GM12878 (cell line): ENCODE measurements at regions not wholly inside any gene's neighbourhood (a gene's known extent, or its start where the extent isn't known, plus 50 kb on each side); places are given as distances from the start of the nearest gene placed in this dataset.

Experiments
- CHD4 ChIP-seq: fragments of 200-600 bp; sonication (generic); IDR thresholded peaks from 2 replicates; pipeline ENCODE4 v1.6.1; 2016; ENCODE audit warnings: mild to moderate bottlenecking
- EP300 ChIP-seq, 2 experiments: fragments of 150-350 bp in 1 of 2; IDR thresholded peaks; 2 replicates each; pipeline ENCODE4 v1.6.1; 2011 to 2012; ENCODE audit warnings: low read depth in 2 of 2, low read length in 2 of 2, borderline replicate concordance in 1 of 2, improper control_type of control experiment in 1 of 2, inconsistent platforms in 1 of 2; ENCODE audit not compliant: control insufficient read depth in 1 of 2
- ESRRA ChIP-seq: IDR thresholded peaks from 2 replicates; pipeline ENCODE4 v1.6.1; 2012; ENCODE audit warnings: mild to moderate bottlenecking, low read length, improper control_type of control experiment
- EZH2 ChIP-seq: IDR thresholded peaks from 2 replicates; pipeline ENCODE4 v1.6.1; 2012; ENCODE audit warnings: low read depth, mild to moderate bottlenecking, control low read depth, inconsistent platforms, low read length, borderline replicate concordance; ENCODE audit not compliant: control insufficient read depth
- HCFC1 ChIP-seq: fragments of 150-350 bp; IDR thresholded peaks from 2 replicates; pipeline ENCODE4 v1.6.1; 2014; ENCODE audit warnings: low read length
- JUND ChIP-seq: IDR thresholded peaks from 2 replicates; pipeline ENCODE4 v1.6.1; 2012; ENCODE audit warnings: low read depth, mild to moderate bottlenecking, low read length, improper control_type of control experiment, moderate library complexity
- NRF1 ChIP-seq: conservative IDR thresholded peaks from 2 replicates; pipeline ENCODE4 v1.6.1; 2011; ENCODE audit warnings: mild to moderate bottlenecking, low read depth, low read length, improper control_type of control experiment
- POLR2A ChIP-seq: IDR thresholded peaks from 2 replicates; pipeline ENCODE4 v1.6.1; 2011; ENCODE audit warnings: low read depth, mild to moderate bottlenecking, low read length
- POLR2AphosphoS5 ChIP-seq: IDR thresholded peaks from 2 replicates; pipeline ENCODE4 v1.6.1; 2011; ENCODE audit warnings: mild to moderate bottlenecking, low read length, inconsistent platforms
- RAD21 ChIP-seq: IDR thresholded peaks from 2 replicates; pipeline ENCODE4 v1.6.1; 2011; ENCODE audit warnings: mild to moderate bottlenecking, low read depth, low read length, moderate library complexity; ENCODE audit not compliant: insufficient read depth
- SREBF2 ChIP-seq: IDR thresholded peaks from 2 replicates; pipeline ENCODE4 v1.6.1; 2012; ENCODE audit warnings: mild to moderate bottlenecking, low read length
- STAT3 ChIP-seq: IDR thresholded peaks from 2 replicates; pipeline ENCODE4 v1.6.1; 2011; ENCODE audit warnings: low read depth, low read length, improper control_type of control experiment
- ZNF217 ChIP-seq: fragments of 450-650 bp; IDR thresholded peaks from 2 replicates; pipeline ENCODE4 v1.6.1; 2017; ENCODE audit warnings: antibody characterized with exemption, mild to moderate bottlenecking

DNA sequence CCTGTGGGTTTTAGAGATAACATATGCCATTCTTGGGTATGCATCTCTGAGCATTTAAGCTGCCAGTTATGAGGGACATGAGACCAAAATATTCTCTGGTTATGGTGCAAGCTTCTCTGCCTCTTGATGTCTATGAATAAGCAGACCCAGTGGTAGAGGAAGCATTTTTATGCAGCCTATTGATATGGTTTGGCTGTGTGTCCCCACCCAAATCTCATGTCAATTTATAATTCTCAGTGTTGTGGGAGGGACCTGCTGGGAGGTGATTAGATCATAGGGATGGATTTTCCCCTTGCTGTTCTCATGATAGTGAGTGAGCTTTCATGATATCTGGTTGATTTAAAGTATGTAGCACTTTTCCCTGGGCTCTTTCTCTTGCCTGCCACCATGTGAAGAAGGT is 187.2 kb downstream of the ARHGAP12 start:
- TF ChIP-seq SREBF2 (no peak), ESRRA (no peak), NRF1 (no peak), CHD4 (no peak), POLR2AphosphoS5 (no peak), EP300 (IDR thresholded peaks at IDR 0.05; ENCODE audit: borderline replicate concordance in 1 of 2, control insufficient read depth in 1 of 2, low read depth in 2 of 2, low read length in 2 of 2) (no peak), RAD21 (no peak), POLR2A (no peak), HCFC1 (no peak), EZH2 (no peak), JUND (no peak), STAT3 (no peak), ZNF217 (no peak)
